Memory B cell (primary cell): ENCODE measurements at regions not wholly inside any gene's neighbourhood (a gene's known extent, or its start where the extent isn't known, plus 50 kb on each side); places are given as distances from the start of the nearest gene placed in this dataset.

Source experiments
- ATAC-seq: fragments of 150-1000 bp; cut with Tn5 transposase; 2 replicates; pipeline ENCODE4 v1.10.0; 2021; ENCODE audit warnings: low read depth, mild to moderate bottlenecking, moderate library complexity
- DNase-seq, 2 donors: peaks; one replicate each; pipeline ENCODE4 v3.0.0; 2022; ENCODE audit warnings: low spot score in 2 of 2
- H3K27ac Mint-ChIP-seq: one replicate; pipeline ENCODE4 v1.8.0; 2022; ENCODE audit warnings: mild to moderate bottlenecking, moderate library complexity, mixed read lengths
- H3K27me3 Mint-ChIP-seq: one replicate; pipeline ENCODE4 v1.8.0; 2022; ENCODE audit warnings: mixed read lengths
- H3K36me3 Mint-ChIP-seq: one replicate; pipeline ENCODE4 v1.8.0; 2022; ENCODE audit warnings: mild to moderate bottlenecking, mixed read lengths
- H3K4me1 Mint-ChIP-seq: one replicate; pipeline ENCODE4 v1.8.0; 2022; ENCODE audit warnings: mixed read lengths
- H3K4me3 Mint-ChIP-seq: one replicate; pipeline ENCODE4 v1.8.0; 2022; ENCODE audit warnings: mild to moderate bottlenecking, moderate library complexity, mixed read lengths
- H3K9me3 Mint-ChIP-seq: one replicate; pipeline ENCODE4 v1.8.0; 2022; ENCODE audit warnings: mixed read lengths

- Mint-ChIP-seq H3K27me3 (no peaks in the 10 kb centered on the region), H3K4me3 (no peak overlapping the region), H3K27ac (no peak overlapping the region), H3K36me3 (no peaks in the 10 kb centered on the region), H3K9me3 (no peaks in the 10 kb centered on the region), H3K4me1 (no peaks in the 10 kb centered on the region)
- DNase-seq, result no peak
- no peak for ATAC-seq
These were observed 1072.3 kb downstream of the MAT2B start for GRCh38 chr5:164577742-164578141.

- no peak overlapping the region for H3K27ac Mint-ChIP-seq
- H3K4me3 Mint-ChIP-seq, result no peak overlapping the region
- H3K4me1 Mint-ChIP-seq, result no peaks in the 10 kb centered on the region
- DNase-seq, result no peak
- no peaks in the 10 kb centered on the region for H3K27me3 Mint-ChIP-seq
- no peak for ATAC-seq
- H3K9me3 Mint-ChIP-seq, result no peaks in the 10 kb centered on the region
- no peaks in the 10 kb centered on the region for H3K36me3 Mint-ChIP-seq
These were observed 1073.0 kb downstream of the MAT2B start for GRCh38 chr5:164578401-164578800.

GRCh38 chr5:164578911-164579310, 1073.5 kb downstream of the MAT2B start:
- H3K4me1 Mint-ChIP-seq, result no peaks in the 10 kb centered on the region
- no peaks in the 10 kb centered on the region for H3K9me3 Mint-ChIP-seq
- DNase-seq, result no peak
- no peaks in the 10 kb centered on the region for H3K27me3 Mint-ChIP-seq
- no peak overlapping the region for H3K27ac Mint-ChIP-seq
- ATAC-seq, result no peak
- H3K4me3 Mint-ChIP-seq, result no peak overlapping the region
- no peaks in the 10 kb centered on the region for H3K36me3 Mint-ChIP-seq

DNA sequence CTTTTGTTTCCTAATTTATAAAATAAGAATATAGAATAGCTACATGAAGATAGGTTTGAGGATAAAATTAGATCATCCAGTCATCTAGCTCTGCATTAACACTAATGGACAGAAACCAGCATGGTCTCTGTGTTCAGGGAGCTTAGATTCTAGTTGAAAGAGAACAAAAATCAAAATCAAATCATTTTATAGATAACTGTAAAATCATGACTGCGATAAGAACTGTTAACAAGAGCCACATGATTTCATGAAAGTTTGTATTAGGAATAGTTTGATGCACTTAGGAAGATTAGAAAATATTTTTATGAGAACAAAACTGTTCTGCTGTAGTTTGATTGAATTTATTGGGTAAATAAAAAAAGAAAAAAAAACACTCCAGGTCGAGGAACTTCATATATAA, 1074.7 kb downstream of the MAT2B start:
- ATAC-seq, result no peak
- H3K4me1 Mint-ChIP-seq, result no peaks in the 10 kb centered on the region
- H3K27me3 Mint-ChIP-seq, result no peaks in the 10 kb centered on the region
- H3K27ac Mint-ChIP-seq, result no peak overlapping the region
- no peak for DNase-seq
- H3K4me3 Mint-ChIP-seq, result no peak overlapping the region
- no peaks in the 10 kb centered on the region for H3K9me3 Mint-ChIP-seq
- no peaks in the 10 kb centered on the region for H3K36me3 Mint-ChIP-seq

- H3K9me3 Mint-ChIP-seq, result no peaks in the 10 kb centered on the region
- ATAC-seq, result no peak
- no peak for DNase-seq
- no peaks in the 10 kb centered on the region for H3K27me3 Mint-ChIP-seq
- no peak overlapping the region for H3K27ac Mint-ChIP-seq
- H3K4me3 Mint-ChIP-seq, result no peak overlapping the region
- H3K4me1 Mint-ChIP-seq, result no peaks in the 10 kb centered on the region
- no peaks in the 10 kb centered on the region for H3K36me3 Mint-ChIP-seq
These were observed 1076.5 kb downstream of the MAT2B start for GRCh38 chr5:164581889-164582288.

- H3K36me3 Mint-ChIP-seq, result no peaks in the 10 kb centered on the region
- H3K4me1 Mint-ChIP-seq, result no peaks in the 10 kb centered on the region
These were observed 1088.6 kb downstream of the MAT2B start for GRCh38 chr5:164593982-164594381.

DNA sequence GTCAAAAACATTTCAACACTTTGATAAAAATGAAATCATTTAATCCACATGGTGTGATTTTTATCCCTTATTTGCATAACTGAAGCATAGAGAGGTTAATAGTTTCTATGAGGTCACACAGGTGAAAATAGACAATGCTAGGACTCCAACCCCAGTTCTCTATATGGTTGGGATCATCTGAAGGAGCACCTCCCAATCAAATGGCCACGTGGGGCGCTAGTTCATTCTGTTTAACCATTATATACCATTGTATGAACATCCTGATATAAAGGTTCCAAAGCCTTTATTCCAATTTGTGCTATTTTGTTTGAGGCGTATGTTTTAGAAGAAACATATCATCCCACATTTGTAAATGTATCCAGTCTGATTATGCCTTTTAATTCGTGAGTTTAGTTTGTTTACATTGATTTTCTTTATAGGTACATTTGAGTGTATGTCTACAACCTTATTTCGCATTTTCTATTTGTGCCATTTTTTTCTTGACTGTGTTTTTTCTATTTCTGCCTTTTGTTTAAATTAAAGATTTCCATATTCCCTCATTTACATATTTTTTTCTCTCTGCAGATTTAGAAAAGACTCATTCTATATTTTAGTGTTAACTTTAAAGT, 1092.0 kb downstream of the MAT2B start:
- Mint-ChIP-seq H3K9me3 (no peaks in the 10 kb centered on the region), H3K36me3 (no peaks in the 10 kb centered on the region), H3K4me3 (no peak overlapping the region), H3K4me1 (no peaks in the 10 kb centered on the region), H3K27ac (no peak overlapping the region), H3K27me3 (no peaks in the 10 kb centered on the region)
- no peak for DNase-seq
- ATAC-seq, result no peak

More at GRCh38 chr5:164593982-164594381, 1088.6 kb downstream of the MAT2B start:
- Mint-ChIP-seq H3K4me3 (no peak overlapping the region), H3K9me3 (no peaks in the 10 kb centered on the region), H3K27ac (no peak overlapping the region), H3K27me3 (no peaks in the 10 kb centered on the region)
- no peak for ATAC-seq
- no peak for DNase-seq

DNA sequence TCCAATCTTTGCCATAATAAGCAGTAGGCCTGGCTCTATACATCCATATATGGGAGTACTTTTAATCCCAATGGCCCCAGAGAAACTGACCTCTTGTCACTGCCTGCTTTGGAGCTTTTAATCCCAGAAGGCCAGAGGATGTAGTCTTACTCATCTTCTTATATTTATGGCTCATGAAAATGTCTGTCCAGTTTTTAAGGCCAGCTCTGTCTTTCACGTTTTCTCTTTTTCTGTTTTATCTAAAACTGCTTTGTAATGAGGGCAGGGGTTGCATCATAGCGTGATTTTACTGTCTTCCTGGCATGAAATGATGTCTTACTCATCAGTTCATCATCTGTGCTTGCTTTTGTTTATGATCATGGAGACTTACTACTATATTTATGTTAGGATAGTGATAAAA, 1094.9 kb downstream of the MAT2B start:
- ATAC-seq (no peak), DNase-seq (no peak)
- no peaks in the 10 kb centered on the region for H3K9me3 Mint-ChIP-seq
- no peaks in the 10 kb centered on the region for H3K27me3 Mint-ChIP-seq
- no peaks in the 10 kb centered on the region for H3K36me3 Mint-ChIP-seq
- no peak overlapping the region for H3K4me3 Mint-ChIP-seq
- no peaks in the 10 kb centered on the region for H3K4me1 Mint-ChIP-seq
- no peak overlapping the region for H3K27ac Mint-ChIP-seq

- H3K27me3 Mint-ChIP-seq, result no peaks in the 10 kb centered on the region
- H3K9me3 Mint-ChIP-seq, result no peaks in the 10 kb centered on the region
- H3K27ac Mint-ChIP-seq, result no peak overlapping the region
- H3K4me1 Mint-ChIP-seq, result no peaks in the 10 kb centered on the region
- DNase-seq (no peak), ATAC-seq (no peak)
- H3K4me3 Mint-ChIP-seq, result no peak overlapping the region
- no peaks in the 10 kb centered on the region for H3K36me3 Mint-ChIP-seq
These were observed 1095.6 kb downstream of the MAT2B start for GRCh38 chr5:164600929-164601535.

GRCh38 chr5:164608507-164608906, 1103.1 kb downstream of the MAT2B start:
- Mint-ChIP-seq H3K27ac (no peak overlapping the region), H3K27me3 (no peaks in the 10 kb centered on the region), H3K4me1 (no peaks in the 10 kb centered on the region), H3K36me3 (no peaks in the 10 kb centered on the region), H3K4me3 (no peak overlapping the region), H3K9me3 (no peaks in the 10 kb centered on the region)
- ATAC-seq (no peak), DNase-seq (no peak)

GRCh38 chr5:164610374-164610773, 1105.0 kb downstream of the MAT2B start:
- no peaks in the 10 kb centered on the region for H3K27me3 Mint-ChIP-seq

GRCh38 chr5:164614707-164615106, 1109.3 kb downstream of the MAT2B start:
- no peak overlapping the region for H3K4me3 Mint-ChIP-seq
- ATAC-seq (no peak), DNase-seq (no peak)
- no peaks in the 10 kb centered on the region for H3K36me3 Mint-ChIP-seq
- no peaks in the 10 kb centered on the region for H3K9me3 Mint-ChIP-seq
- no peaks in the 10 kb centered on the region for H3K27me3 Mint-ChIP-seq
- H3K27ac Mint-ChIP-seq, result no peak overlapping the region
- no peaks in the 10 kb centered on the region for H3K4me1 Mint-ChIP-seq

More at GRCh38 chr5:164610374-164610773, 1105.0 kb downstream of the MAT2B start:
- H3K27ac Mint-ChIP-seq, result no peak overlapping the region
- H3K36me3 Mint-ChIP-seq, result no peaks in the 10 kb centered on the region
- H3K4me1 Mint-ChIP-seq, result no peaks in the 10 kb centered on the region
- H3K4me3 Mint-ChIP-seq, result no peak overlapping the region
- H3K9me3 Mint-ChIP-seq, result no peaks in the 10 kb centered on the region
- DNase-seq, result no peak
- no peak for ATAC-seq

GRCh38 chr5:164617290-164617689, 1111.9 kb downstream of the MAT2B start:
- no peak overlapping the region for H3K4me3 Mint-ChIP-seq
- H3K4me1 Mint-ChIP-seq, result no peaks in the 10 kb centered on the region
- no peaks in the 10 kb centered on the region for H3K27me3 Mint-ChIP-seq
- no peaks in the 10 kb centered on the region for H3K36me3 Mint-ChIP-seq
- DNase-seq, result no peak
- H3K27ac Mint-ChIP-seq, result no peak overlapping the region
- ATAC-seq, result no peak
- no peaks in the 10 kb centered on the region for H3K9me3 Mint-ChIP-seq

DNA sequence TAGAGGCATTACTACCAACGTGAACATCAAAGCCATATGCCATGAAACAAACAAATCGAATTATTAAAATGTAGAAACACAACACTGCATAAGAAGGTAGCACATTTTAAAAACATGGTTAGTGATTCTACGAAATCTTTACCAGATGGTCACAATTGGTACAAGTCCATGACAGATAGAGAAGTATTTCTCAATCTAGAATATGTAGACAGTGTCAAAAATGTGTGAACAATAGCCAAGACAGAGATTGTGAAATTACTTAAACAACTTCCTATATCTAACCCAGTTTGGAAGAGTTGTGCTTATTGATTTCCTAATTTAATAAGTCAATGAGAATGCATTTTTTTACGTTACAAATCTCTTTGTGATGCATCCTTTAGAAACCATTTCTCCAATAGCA, 1121.6 kb downstream of the MAT2B start:
- no peak overlapping the region for H3K27ac Mint-ChIP-seq
- no peaks in the 10 kb centered on the region for H3K27me3 Mint-ChIP-seq
- DNase-seq, result no peak
- H3K9me3 Mint-ChIP-seq, result peaks cover 3% of the 10 kb centered on the region
- no peaks in the 10 kb centered on the region for H3K4me1 Mint-ChIP-seq
- no peak for ATAC-seq
- no peaks in the 10 kb centered on the region for H3K36me3 Mint-ChIP-seq
- H3K4me3 Mint-ChIP-seq, result no peak overlapping the region

- Mint-ChIP-seq H3K9me3 (no peaks in the 10 kb centered on the region), H3K27me3 (no peaks in the 10 kb centered on the region), H3K4me1 (no peaks in the 10 kb centered on the region), H3K4me3 (no peak overlapping the region), H3K36me3 (no peaks in the 10 kb centered on the region), H3K27ac (no peak overlapping the region)
- ATAC-seq (no peak), DNase-seq (no peak)
These were observed 1131.0 kb downstream of the MAT2B start for GRCh38 chr5:164636456-164636855.
